GM19452 (cell line): ENCODE measurements at regions not wholly inside any gene's neighbourhood (a gene's known extent, or its start where the extent isn't known, plus 50 kb on each side); places are given as distances from the start of the nearest gene placed in this dataset.

Experiments
- ATAC-seq: cut with Tn5 transposase; IDR thresholded peaks from one replicate; pipeline ENCODE4 v1.9.1; 2021; ENCODE audit not compliant: unreplicated experiment

DNA sequence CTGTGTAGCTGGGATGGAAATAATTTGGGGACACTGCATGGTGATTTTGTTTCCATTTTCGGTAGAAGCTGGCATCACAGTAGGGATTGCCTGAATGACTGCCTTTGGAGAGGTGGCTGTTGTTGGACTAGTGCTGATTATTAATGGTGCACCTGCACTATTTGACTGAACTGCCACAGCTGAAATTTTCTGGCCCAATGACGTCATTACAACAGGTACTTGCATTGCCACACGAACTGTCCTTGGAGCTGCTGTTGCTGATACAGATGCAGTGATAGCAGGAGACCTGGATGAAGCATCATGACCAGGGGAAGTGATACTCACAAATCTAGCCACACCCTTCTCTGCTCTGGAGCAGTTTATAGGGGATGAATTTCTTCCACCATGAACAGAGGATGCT lies 95.6 kb upstream of the FOXC1 start:
- no peak for ATAC-seq

DNA sequence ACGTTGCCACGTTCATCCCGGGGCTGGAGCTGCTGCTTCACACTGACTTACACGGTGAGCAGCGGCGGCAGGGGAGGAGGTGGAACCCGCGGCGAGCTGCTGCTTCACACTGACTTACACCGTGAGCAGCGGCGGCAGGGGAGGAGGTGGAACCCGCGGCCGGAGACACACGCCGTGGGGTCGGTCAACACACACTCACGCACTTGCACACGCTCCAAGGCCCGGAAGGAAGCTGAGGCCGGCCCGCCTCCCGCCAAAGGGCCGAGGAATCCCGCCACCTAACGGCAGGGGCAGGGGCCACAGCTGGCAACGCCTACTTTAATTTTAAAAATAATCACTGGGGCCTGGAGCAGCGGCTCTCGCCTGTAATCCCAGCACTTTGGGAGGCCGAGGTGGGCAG lies 94.4 kb upstream of the FOXC1 start:
- no peak for ATAC-seq

DNA sequence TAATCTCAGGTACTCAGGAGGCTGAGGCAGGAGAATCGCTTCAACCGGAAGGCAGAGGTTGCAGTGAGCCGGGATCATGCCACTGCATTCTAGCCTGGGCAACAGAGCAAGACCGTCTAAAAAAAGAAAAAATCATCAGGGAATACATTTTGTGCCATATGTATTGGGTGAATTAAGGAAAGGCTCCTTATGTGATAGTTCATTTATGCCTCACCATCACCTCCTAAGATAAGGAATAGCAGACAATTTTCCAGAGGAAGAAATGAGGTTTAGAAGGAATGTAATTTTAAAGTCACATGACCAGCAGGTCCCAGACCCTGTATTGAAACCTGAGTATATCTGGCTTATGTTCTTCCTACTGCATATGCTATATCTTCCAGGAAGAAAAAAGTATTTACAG lies 93.9 kb upstream of the FOXC1 start:
- ATAC-seq = no peak

DNA sequence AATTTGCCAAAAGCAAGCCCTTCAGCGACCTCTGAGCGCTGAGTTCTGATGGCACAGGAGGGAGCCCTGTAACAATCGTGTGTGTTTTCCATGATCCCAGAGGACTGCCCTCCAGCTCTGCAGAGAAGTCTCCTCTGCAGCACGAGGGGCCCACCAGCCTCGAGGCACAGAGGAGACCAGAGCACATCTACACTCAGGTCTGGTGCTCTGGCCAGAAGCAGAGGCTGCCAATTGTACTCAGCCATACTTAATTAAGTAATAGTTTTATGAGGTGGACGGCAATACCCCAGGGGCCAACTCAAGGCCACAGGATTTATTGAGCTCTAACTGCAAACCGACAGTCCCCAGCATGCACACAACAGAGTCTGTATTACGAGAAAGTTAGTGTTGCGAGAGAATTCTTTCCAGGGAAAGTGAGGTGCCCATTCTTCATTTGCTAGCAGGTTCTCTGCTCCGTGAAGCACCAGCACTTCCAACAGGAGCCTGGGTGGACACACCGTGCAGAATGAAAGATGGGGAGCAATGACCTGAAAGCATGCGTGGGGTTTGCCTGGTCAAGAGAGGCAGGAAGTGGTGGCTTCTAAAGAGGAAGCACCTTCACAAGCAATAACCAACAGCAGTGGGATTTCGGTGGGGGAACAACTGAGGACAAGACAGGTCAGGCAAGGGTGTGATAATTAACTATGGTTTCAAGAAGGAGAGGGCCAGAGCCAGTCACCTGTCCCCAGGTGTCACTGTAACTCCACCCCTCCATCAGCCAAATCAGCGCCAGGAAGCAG lies 92.8 kb upstream of the FOXC1 start:
- no peak for ATAC-seq

DNA sequence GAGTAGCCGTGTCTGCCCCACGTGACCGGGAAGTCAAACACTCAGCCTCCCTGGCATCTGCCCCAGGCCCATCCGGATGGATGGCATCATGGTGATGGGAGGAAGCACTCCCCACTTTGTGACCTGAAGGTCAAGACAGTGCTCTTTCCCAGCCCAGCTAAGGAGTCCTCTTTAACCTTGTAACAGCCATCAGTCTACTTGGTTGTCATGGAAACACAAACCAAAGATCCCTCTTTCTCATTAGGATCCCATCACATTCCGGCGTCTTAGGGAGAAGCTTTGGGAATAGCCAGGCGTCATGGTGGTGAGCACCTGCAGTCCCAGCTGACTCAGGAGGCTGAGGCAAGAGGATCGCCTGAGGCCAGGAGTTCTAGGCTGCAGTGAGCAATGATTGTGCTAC lies 90.9 kb upstream of the FOXC1 start:
- no peak for ATAC-seq

DNA sequence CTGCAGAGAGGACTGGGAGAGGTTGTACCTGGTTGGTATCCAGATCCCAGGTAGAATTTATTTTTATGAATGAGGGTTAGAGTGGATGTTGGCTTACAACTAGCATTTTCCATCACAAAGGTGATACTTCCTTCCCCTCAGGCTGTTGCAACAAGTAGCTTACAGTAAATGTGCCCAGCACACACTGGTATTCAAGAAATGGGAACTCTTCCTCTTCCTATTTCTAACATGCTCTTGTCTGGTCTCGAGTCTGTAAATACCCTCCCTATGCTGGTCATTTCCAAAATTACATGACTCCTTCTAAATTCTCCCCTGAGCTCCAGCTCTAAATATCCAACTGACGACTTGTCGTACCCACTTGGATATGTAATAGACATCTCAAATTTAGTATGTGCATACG lies 90.1 kb upstream of the FOXC1 start:
- no peak for ATAC-seq

DNA sequence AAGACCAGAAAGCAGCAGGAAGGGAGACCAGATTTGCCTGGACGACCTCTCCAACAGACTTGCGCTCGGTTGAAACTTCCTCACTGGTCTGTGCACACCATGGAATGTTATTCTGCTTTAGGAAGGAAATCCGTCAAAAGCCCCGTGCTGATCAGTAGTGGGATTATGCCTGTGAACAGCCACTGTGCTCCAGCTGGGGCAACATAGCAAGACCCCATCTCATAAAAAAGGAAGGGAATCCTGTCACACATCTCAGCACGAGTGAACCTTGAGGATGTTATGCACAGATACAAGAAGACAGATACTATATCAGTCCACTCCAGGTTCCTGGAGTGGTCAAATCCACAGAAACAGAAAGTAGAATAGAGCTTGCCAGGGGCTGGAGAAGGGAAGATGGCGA lies 86.9 kb upstream of the FOXC1 start:
- ATAC-seq = no peak

DNA sequence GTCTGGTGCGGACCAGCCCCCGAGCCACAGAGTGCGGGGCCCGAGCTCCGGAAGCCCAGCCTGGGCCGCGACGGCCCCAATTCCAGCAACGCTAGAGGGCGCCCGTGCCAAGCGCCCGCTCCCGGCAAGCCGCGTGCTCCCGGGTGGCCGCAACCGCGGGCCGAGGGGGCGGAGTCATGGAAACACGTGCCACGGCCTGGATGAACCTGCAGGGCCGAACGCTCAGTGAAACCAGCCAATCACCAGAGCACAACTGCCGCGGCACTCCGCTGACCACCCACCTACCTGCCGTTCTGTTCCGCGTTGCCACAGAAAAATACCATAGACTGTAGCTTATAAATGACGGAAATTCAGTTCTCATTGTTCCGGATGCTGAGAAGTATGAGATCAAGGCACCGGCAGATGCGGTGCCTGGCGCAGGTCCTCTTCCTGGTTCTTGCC lies 85.7 kb upstream of the FOXC1 start:
- ATAC-seq = no peak

DNA sequence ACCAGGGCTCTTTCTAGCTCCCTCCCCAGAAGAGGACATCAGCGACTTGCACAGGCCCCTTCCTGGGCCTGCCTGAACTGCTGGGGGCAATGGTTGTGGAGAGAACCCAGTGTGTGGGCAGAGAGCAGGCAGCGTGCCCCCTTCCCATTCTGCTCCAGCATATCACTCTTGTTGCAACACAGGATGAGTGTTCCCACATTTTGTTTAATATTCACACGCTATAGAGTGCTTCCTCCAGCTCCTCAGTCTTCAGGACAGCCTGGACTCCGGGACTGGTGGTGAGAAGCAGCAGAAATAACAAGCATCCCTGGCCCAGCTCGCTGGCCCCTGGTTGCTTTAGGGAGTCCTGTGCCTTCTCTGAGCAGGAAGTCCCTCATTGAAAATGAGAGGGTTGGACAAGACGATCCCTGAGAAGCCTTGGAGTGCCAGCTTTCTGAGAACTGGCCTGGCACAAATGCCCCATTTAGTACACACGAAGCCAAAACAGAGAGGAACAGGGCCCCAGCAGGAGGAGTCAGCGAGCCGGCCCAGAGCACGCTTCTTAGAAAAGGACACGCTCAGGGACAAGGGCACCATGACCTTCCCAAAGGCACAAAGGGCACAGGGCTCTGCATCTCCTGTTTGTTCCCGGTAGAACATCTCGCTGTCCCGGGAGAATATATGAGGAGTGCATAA lies 84.2 kb upstream of the FOXC1 start:
- ATAC-seq = no peak

DNA sequence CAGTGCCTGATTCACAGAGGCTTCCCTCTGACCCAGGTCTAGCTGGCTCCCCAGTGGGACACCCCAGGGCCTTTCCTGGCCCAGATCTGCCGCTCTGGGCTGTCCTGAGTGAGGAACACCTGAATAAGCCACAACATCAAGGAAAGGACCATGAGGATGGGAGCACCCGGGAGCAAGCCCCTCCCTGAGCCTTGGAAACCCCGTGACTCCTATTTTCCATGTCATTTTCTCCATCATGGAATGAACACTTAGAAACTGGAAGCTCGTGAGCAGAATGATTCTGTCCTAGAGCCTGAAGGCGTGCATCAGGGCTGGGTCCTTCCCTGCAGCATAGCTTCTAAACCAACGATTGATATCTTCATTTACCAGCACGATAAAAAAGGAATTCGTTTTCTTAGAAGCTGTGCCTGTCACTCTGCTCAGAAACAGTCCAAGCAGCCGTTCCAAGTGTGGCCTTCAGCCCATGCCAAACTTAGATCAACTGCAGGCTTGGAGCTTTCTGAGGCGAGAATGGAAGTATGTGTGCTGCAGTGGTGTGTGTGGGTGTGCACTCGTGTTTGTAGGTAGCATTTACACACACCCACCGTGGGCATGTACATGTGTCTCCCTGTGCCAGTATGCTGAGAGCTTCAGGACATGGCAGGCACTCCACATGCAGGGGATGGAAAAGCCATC lies 83.2 kb upstream of the FOXC1 start:
- ATAC-seq = no peak

DNA sequence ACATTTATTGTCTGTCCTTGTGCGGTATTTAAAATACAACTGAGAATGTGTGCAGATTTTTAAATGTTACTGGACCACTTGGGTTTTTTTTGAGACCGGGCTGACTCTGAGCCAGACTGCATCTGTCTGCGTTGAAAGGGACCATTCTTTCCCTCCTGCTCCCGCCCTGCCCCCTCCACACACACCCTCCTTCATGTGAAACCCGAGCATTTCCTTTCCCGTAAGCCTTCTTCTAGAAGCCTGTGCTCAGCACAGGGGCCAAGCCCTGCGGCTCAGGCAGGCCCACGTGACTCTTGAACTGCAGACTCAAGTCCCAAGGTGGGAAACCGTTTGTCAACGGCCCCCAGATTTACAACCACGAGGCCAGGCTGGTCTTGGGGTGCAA lies 82.7 kb upstream of the FOXC1 start:
- ATAC-seq = no peak

DNA sequence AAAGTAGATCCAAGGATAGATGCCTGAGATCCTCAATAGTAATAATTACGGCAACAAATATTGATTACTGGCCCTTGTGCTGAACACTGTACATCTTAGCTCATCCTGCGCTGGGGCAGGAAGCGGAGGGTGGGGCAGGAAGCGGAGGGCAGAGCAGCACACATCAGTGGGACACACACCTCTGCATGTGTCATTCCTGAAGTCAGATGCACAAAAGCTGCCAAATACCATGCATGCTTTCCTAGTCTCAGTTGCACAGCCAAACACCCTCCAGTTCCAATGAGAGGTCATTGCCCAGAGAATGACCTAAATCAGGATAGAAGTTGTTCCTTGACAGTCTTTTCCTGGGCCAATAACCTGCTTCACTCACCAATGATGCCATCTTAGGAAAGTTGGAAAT lies 74.4 kb upstream of the FOXC1 start:
- no peak for ATAC-seq

DNA sequence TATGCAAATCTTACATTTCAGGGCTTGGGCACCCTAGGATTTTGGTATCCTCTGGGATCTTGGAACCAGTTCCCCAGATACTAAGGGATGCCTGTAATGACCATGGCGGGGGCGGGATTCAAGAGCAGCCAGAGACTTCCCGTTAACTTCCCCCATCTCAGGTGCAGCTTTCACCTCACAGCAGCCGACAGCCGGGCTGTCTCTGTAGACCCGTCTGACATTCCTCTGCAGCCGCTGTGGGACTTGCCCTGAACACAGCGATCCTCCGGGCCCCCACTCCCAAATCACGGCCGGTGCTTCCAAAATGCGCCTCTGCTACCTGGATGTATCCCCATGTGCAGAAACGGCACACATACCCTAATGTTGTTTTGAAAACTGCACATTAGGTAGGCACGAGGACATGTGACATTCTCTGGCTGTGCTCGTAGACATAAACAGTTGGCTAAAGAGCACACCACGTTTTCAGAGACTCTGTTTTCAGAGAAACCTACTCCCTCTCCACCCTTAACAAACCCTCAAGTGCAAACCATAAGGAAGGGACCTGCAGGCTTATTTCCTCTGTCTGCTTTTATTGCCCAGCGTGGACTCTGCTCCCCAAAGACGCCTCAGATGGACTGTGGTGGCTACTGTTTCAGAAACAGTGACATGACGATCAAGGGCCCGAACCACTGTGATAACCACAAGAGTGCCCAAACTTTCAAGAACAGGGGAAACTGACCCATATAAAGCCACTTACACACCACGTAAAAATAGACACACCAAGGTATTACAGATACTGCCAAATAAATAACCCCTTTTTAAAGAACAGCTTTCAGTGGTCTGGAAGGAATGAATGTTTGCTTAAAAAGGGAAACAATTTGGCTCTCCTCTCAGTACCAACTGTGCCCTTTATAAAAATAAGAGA lies 72.9 kb upstream of the FOXC1 start:
- no peak for ATAC-seq

DNA sequence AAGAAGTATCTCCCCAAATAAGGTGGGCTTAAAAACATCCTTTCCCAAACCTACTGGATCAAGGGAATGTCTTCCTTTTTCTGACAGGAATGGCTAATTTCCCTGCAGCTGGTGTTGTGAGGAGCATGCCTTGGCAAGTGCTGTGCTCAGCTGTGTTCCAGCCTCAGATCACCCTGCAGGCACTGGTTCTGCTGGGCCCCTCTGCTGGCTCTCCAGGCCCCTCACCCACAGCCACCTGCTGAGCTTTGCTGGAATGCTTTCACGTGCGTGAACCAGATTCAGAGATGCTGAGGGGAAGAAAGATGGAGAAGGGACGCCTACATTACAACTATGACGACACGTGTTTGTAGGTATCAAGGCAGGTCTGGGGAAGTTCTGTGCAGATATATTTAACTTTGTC lies 71.3 kb upstream of the FOXC1 start:
- no peak for ATAC-seq

DNA sequence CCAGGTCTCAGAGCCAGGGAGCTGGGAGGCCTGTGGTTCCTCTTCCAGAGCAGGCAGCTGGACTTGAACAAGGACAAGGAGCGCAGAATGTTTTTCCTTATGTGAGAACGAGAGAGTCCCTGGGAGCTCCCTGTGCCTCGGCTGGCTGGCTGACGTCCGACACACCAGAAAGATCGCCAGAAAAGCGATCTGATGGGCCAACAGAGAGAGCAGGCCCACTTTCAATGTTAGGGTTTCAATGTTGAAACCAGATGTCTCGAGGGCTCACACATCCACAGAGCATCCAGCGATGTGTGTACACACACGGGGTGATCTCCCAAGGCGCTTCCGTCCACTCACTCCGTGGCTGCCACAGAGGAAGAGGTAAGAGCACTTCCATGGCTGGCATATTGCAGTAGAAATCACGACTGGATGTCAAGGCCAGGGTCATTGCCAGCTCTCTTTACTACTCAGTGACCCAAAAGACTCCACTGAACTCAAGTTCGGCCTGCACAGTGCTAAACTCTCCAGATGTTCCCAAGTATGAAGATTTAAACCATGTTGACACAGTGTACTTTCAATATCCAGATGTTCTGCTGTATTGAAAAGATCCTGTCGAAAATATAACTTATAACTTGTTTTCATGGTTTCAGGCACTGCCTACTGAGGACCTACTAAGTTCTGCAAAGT lies 70.8 kb upstream of the FOXC1 start:
- no peak for ATAC-seq

DNA sequence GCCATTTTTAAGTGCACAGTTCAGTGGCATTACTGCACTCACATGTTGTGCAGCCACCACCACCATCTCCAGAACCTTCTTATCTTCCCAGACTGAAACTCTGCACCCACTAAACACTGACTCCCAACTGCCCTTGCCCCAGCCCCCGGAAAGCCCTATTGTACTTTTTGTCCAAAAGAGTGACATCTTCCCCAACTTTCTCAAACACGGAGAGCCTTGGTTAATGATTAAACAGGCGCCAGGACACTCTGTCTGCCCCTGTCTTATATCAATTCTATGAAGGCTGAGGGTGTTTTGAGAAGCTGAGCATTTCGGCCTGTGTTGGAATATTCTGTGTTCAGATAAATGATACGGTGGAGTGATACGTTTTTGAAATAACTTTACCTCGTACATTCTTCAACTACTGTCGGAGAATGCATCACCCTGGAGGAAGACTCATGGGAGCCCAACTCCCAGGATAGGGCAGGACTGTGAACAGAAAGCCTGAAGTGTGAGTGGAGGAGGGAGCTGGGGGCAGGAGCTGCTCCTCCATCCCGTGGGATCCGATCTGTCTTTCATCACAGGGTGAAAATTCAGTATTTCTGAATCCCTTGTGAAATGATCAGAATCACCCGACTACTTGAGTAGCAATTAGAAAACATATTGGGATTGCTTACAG lies 68.7 kb upstream of the FOXC1 start:
- no peak for ATAC-seq

DNA sequence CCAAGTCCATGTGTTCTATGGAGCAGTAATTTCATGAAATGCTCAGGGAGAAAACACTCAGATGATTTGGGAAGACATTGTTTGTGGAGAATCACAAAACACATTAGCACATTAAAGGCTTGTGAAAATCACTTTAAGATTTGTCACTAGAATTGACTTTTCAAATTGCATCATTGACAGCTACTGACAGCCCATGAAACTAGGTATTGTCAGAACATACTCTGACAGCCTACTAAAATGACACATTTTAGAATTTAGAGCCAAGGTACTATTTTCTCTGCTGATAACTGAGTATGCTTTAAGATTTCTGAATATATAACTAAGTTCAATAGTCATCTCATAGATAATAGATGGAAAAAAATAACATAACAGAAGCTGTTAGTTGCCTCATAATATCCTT lies 67.4 kb upstream of the FOXC1 start:
- no peak for ATAC-seq

DNA sequence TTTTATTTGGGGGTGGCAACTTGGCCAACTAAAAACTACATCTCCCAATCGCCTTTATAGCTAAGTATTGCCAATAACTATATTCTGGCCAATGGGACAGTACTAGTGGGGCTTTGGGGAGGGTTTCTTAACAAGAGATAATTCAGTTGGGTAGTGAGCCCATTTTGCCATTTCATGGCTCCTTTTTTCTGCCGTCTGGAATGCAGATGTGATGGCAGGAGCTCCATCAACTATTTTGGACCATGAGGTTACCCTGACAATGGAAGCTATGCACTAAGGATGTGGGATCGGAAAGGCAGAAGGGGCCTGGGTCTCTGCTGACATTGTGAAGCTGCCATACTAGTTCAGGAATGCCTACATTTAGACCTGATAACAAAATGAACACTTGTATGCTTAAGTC lies 67.0 kb upstream of the FOXC1 start:
- no peak for ATAC-seq

DNA sequence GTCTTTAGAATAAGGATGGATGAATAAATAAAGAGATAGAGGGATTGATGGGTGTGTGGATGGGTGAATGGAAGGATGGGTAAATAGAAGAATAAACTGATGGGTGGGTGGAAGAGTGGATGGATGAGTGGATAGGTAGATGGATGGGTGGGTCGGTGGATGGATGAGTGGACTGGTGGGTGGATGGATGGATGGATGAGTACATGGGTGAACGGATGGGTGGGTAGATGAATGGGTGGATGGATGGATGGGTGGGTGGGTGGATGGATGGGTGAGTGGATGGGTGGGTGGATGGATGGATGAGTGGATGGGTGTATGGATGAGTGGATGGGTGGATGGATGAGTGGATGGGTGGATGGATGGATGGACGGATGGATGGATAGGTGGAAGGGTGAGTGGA lies 65.7 kb upstream of the FOXC1 start:
- no peak for ATAC-seq

DNA sequence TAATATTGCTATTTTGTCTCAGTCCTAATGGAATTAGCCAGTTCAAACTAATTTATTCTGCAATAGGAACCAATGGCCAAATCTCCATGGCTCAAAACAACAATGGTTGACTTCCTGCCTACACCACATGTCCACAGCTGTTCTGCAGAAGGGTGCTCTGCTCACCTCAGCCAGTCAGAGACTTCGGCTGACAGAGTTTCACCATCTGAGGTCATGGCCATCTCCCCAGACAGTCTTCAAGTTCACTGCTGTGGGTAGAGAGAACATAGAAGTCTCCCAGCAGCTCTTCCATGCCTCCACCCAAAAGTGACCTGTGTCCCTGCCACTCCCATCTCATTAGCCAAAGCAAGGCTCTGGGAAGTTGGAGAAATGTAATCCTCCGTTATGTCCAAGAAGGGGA lies 65.1 kb upstream of the FOXC1 start:
- ATAC-seq = no peak
